GM12878 (cell line): ENCODE measurements at regions not wholly inside any gene's neighbourhood (a gene's known extent, or its start where the extent isn't known, plus 50 kb on each side); places are given as distances from the start of the nearest gene placed in this dataset.

Source experiments
- ATAC-seq: fragments of 200-7000 bp; cut with Tn5 transposase; 3 replicates; pipeline ENCODE4 v1.9.1; 2020; ENCODE audit warnings: mild to moderate bottlenecking, moderate library complexity
- BruUV-seq: library from RNA; stranded (reverse); fragments of 400-500 nt; replicated peaks from 2 replicates; lab custom pipeline; 2021; lab: Mats Ljungman, UMichigan
- CTCF ChIA-PET: fragments of 300-600 bp; sonication (Branson Sonifier 250); formaldehyde crosslinking; extraction: SDS; loops from one replicate; lab custom pipeline; 2021; ENCODE audit warnings: inconsistent platforms; lab: Yijun Ruan, JAX
- POLR2A ChIA-PET: fragments of 350-600 bp; formaldehyde crosslinking; extraction: SDS; loops from one replicate; lab custom pipeline; 2021; ENCODE audit warnings: inconsistent platforms; lab: Charles Lee
- RAD21 ChIA-PET: fragments of 300-600 bp; sonication (Branson Sonifier 250); formaldehyde crosslinking; loops from one replicate; lab custom pipeline; 2023; ENCODE audit warnings: antibody characterized with exemption; ENCODE audit not compliant: unreplicated experiment; lab: Charles Lee
- SMC1A ChIA-PET: fragments of 300-600 bp; sonication (Branson Sonifier 250); formaldehyde crosslinking; loops from one replicate; lab custom pipeline; 2023; ENCODE audit not compliant: unreplicated experiment, uncharacterized antibody; lab: Charles Lee
- DNase-seq: peaks from one replicate; pipeline ENCODE4 v3.0.0-alpha.2; 2011; ENCODE audit warnings: low read depth, low spot score
- FAIRE-seq: peaks from 3 replicates; lab custom pipeline; 2011; peaks lifted over from hg19 to GRCh38; lab: Jason Lieb, UNC
- H2AFZ ChIP-seq: 2 replicates; pipeline ENCODE4 v1.6.0; 2011; ENCODE audit warnings: low read depth, low read length, control low read depth; ENCODE audit not compliant: control insufficient read depth
- H3K27ac ChIP-seq: 2 replicates; pipeline ENCODE4 v1.5.1; 2011; ENCODE audit warnings: control low read depth; ENCODE audit not compliant: control insufficient read depth, insufficient read depth
- H3K27me3 ChIP-seq, 2 experiments: replicated peaks in 1 of 2; 2 replicates each; pipeline versions ENCODE4 v1.6.0 to v1.6.1; 2011; ENCODE audit warnings: low read length in 1 of 2; ENCODE audit not compliant: control insufficient read depth in 2 of 2, insufficient read depth in 2 of 2
- H3K36me3 ChIP-seq, 2 experiments: 2 replicates each; pipeline ENCODE4 v1.5.1; 2011; ENCODE audit warnings: low read length in 1 of 2; ENCODE audit not compliant: control insufficient read depth in 2 of 2, insufficient read depth in 2 of 2
- H3K4me1 ChIP-seq: 2 replicates; pipeline ENCODE4 v1.6.1; 2011; ENCODE audit warnings: mild to moderate bottlenecking, low read length, moderate library complexity, mixed read lengths; ENCODE audit not compliant: control insufficient read depth, insufficient read depth
- H3K4me2 ChIP-seq: 2 replicates; pipeline ENCODE4 v1.6.0; 2011; ENCODE audit warnings: control low read depth; ENCODE audit not compliant: control insufficient read depth, insufficient read depth
- H3K4me3 ChIP-seq: fragments of 200-600 bp; sonication (generic); 2 replicates; pipeline ENCODE4 v1.5.1; 2016
- H3K79me2 ChIP-seq: 2 replicates; pipeline ENCODE4 v1.6.0; 2011; ENCODE audit warnings: low read length; ENCODE audit not compliant: control insufficient read depth, insufficient read depth
- H3K9ac ChIP-seq: 2 replicates; pipeline ENCODE4 v1.8.0; 2011; ENCODE audit warnings: low read length, control low read depth, mixed read lengths; ENCODE audit not compliant: control insufficient read depth, insufficient read depth
- H3K9me3 ChIP-seq: replicated peaks from 3 replicates; pipeline ENCODE4 v1.5.1; 2011; ENCODE audit warnings: mild to moderate bottlenecking, low read length; ENCODE audit not compliant: control insufficient read depth, insufficient read depth
- H4K20me1 ChIP-seq: 2 replicates; pipeline ENCODE4 v1.6.0; 2011; ENCODE audit not compliant: control insufficient read depth, insufficient read depth
- ATF7 ChIP-seq: fragments of 450-650 bp; IDR thresholded peaks from 2 replicates; pipeline ENCODE4 v1.6.1; 2016; ENCODE audit warnings: low read depth, mild to moderate bottlenecking
- BCL11A ChIP-seq: IDR thresholded peaks from 2 replicates; pipeline ENCODE4 v1.6.1; 2011; ENCODE audit warnings: low read depth, low read length
- CBX5 ChIP-seq: sonication (generic); IDR thresholded peaks from 2 replicates; pipeline ENCODE4 v1.6.1; 2016; ENCODE audit warnings: low read depth, moderate library complexity, mild to moderate bottlenecking, inconsistent platforms
- CHD2 ChIP-seq: IDR thresholded peaks from 2 replicates; pipeline ENCODE4 v1.6.1; 2011; ENCODE audit warnings: low read depth, low read length, improper control_type of control experiment, borderline replicate concordance
- CREM ChIP-seq: IDR thresholded peaks from 2 replicates; pipeline ENCODE4 v1.6.1; 2014; ENCODE audit warnings: antibody characterized with exemption, low read depth
- NBN ChIP-seq: fragments of 450-650 bp; IDR thresholded peaks from 2 replicates; pipeline ENCODE4 v1.6.1; 2016
- SMARCA5 ChIP-seq: fragments of 450-650 bp; IDR thresholded peaks from 2 replicates; pipeline ENCODE4 v1.6.1; 2017; ENCODE audit warnings: mild to moderate bottlenecking
- SP1 ChIP-seq: IDR thresholded peaks from one replicate; pipeline ENCODE4 v1.6.1; 2011; ENCODE audit warnings: low read depth, low read length
- SPI1 ChIP-seq: IDR thresholded peaks from 2 replicates; pipeline ENCODE4 v1.6.1; 2011; ENCODE audit warnings: low read depth, mild to moderate bottlenecking, low read length, moderate library complexity, borderline replicate concordance; ENCODE audit not compliant: insufficient read depth
- WGBS: methylation state at CpG from one replicate; pipeline ENCODE4 v1.1.6; 2016; ENCODE audit warnings: low lambda C conversion rate; ENCODE audit not compliant: insufficient replicate concordance, insufficient coverage; ENCODE audit errors: missing lambda C conversion rate; 5-methylcytosine and 5-hydroxymethylcytosine counted together
- in situ Hi-C: fragments of 300-500 bp; cut with MboI; formaldehyde crosslinking; loops from 9 replicates; pipeline ENCODE4 v1.14.3; 2018; ENCODE audit warnings: mixed read lengths
- intact Hi-C: fragments of 100-400 bp; cut with micrococcal nuclease; formaldehyde crosslinking; loops from one replicate; pipeline ENCODE4 v1.14.2; 2022; ENCODE audit not compliant: unreplicated experiment
- TF ChIP-seq, protein P1 (sequence below): fragments of 450-650 bp; formaldehyde crosslinking; IDR thresholded peaks from 2 replicates; pipeline ENCODE4 v1.5.0; 2022; ENCODE audit warnings: mild to moderate bottlenecking, missing genetic modification characterization

DNA sequence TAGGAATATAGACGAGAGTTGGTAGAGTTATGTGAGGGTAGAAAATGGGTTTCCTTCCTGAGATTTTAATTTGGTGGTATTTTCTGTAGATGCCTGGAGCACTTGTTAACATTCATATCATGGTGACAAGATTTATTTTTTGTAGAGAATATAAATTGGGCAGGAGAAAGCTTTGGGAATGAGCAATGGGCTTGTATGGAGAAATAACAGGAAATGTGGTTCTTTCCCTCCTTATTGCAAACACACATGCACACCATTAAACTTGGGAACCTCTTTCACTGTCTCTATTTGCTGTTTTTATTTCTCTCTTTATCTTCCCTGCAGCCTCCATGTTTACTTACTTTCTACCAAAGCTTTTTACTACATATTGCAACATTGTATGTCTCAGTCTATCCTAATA lies 1653.6 kb downstream of the OLFM4 start:
- RAD21 ChIA-PET, result no interaction called here
- H3K79me2 ChIP-seq, result no peaks in the 10 kb centered on the region
- H2AFZ ChIP-seq, result no peak overlapping the region
- DNase-seq, result no peak
- SMC1A ChIA-PET, result interaction anchor here (1.5 kb wide), 1 partner anchor 15 kb away, joined by 3 read pairs; no protein-coding TSS in a partner anchor
- H3K4me2 ChIP-seq, result no peak overlapping the region
- TF ChIP-seq CHD2 (no peak), ATF7 (no peak), CBX5 (no peak), CREM (no peak), SPI1 (no peak), BCL11A (no peak), SMARCA5 (no peak)
- H3K27me3 ChIP-seq, result no peaks in the 10 kb centered on the region
- H3K27ac ChIP-seq, result no peak overlapping the region
- H3K9ac ChIP-seq, result no peak overlapping the region
- H3K9me3 ChIP-seq, result no peaks in the 10 kb centered on the region; the same call in 2 of the 3 replicates
- no peaks in the 10 kb centered on the region for H4K20me1 ChIP-seq
- H3K36me3 ChIP-seq, result no peaks in the 10 kb centered on the region
- no peak for FAIRE-seq
- WGBS, result 0% methylated on average over 1 of the region's 1 CpG
- POLR2A ChIA-PET, result no interaction called here
- CTCF ChIA-PET, result no interaction called here
- ATAC-seq, result no peak
- in situ Hi-C loops (no loop called here), intact Hi-C loops (no loop called here)
- H3K4me3 ChIP-seq, result no peak overlapping the region
- no peaks in the 10 kb centered on the region for H3K4me1 ChIP-seq
- BruUV-seq, result no TSS peak

DNA sequence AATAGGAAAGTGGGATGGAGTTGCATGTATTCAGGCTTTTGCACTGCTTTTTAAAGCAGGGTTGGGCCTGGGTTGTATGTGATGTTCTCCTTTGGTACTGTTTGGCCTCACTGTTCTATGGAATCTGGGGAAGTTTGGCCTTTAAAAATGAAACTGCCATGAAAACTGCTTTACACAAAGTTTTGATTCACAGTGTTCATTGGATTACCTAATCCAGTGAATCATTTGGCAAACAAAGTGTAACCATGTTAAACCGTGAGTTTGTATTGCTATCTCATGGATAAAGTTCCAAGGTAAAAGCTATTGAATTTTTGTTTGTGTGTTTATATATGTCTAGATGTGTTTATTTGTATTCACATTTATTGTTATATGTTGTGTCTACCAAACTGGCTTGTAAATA lies 1658.6 kb downstream of the OLFM4 start:
- Histone ChIP-seq H3K4me1 (no peaks in the 10 kb centered on the region), H4K20me1 (no peaks in the 10 kb centered on the region), H3K27me3 (no peaks in the 10 kb centered on the region), H2AFZ (no peak overlapping the region), H3K9ac (no peak overlapping the region), H3K79me2 (no peaks in the 10 kb centered on the region), H3K36me3 (no peaks in the 10 kb centered on the region), H3K4me2 (no peak overlapping the region), H3K9me3 (no peaks in the 10 kb centered on the region), H3K4me3 (no peak overlapping the region), H3K27ac (no peak overlapping the region)
- DNase-seq (no peak), FAIRE-seq (no peak), ATAC-seq (no peak)
- ChIA-PET SMC1A (no interaction called here), RAD21 (no interaction called here), POLR2A (no interaction called here), CTCF (no interaction called here)
- in situ Hi-C loops (no loop called here), intact Hi-C loops (no loop called here)
- BruUV-seq, result no TSS peak
- 38% methylated on average over 1 of the region's 1 CpG for WGBS
- TF ChIP-seq NBN, result no peak
- TF ChIP-seq, protein P1, sequence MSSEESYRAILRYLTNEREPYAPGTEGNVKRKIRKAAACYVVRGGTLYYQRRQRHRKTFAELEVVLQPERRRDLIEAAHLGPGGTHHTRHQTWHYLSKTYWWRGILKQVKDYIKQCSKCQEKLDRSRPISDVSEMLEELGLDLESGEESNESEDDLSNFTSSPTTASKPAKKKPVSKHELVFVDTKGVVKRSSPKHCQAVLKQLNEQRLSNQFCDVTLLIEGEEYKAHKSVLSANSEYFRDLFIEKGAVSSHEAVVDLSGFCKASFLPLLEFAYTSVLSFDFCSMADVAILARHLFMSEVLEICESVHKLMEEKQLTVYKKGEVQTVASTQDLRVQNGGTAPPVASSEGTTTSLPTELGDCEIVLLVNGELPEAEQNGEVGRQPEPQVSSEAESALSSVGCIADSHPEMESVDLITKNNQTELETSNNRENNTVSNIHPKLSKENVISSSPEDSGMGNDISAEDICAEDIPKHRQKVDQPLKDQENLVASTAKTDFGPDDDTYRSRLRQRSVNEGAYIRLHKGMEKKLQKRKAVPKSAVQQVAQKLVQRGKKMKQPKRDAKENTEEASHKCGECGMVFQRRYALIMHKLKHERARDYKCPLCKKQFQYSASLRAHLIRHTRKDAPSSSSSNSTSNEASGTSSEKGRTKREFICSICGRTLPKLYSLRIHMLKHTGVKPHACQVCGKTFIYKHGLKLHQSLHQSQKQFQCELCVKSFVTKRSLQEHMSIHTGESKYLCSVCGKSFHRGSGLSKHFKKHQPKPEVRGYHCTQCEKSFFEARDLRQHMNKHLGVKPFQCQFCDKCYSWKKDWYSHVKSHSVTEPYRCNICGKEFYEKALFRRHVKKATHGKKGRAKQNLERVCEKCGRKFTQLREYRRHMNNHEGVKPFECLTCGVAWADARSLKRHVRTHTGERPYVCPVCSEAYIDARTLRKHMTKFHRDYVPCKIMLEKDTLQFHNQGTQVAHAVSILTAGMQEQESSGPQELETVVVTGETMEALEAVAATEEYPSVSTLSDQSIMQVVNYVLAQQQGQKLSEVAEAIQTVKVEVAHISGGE, result no peak
- TF ChIP-seq SP1, result no peak
